Hematopoietic multipotent progenitor cell treated with erythropoietin and hydrocortisone succinate and interleukin-3 and kit ligand, for 15 days (in vitro differentiated cells): ENCODE measurements at regions not wholly inside any gene's neighbourhood (a gene's known extent, or its start where the extent isn't known, plus 50 kb on each side); places are given as distances from the start of the nearest gene placed in this dataset.
"Not testable (repeated sequence)": the region's sequence is repeated elsewhere in the genome, so short reads cannot be mapped to it uniquely, and the experiment has no call there.

ENCODE experiments used
- DNase-seq: peaks from one replicate; pipeline ENCODE4 v3.0.0-alpha.2; 2015; ENCODE audit warnings: low spot score

DNA sequence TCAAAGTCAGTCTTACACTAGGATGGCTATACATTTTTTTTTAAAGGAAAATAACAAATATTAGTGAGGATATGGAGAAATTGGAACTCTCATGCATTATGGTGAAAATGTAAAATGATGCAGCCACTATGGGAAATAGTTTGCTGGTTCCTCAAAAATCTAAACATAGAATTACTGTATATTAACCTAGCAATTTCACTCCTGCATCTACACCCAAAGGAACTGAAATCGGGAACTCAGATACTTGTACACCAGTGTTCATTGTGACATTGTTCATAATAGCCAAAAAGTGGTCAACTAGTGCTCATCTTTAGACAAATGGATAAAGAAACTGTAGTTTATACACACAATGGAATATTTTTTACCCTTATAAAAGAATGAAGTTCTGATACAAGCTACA is 110.7 kb downstream of the UTRN start:
- no peak for DNase-seq

DNA sequence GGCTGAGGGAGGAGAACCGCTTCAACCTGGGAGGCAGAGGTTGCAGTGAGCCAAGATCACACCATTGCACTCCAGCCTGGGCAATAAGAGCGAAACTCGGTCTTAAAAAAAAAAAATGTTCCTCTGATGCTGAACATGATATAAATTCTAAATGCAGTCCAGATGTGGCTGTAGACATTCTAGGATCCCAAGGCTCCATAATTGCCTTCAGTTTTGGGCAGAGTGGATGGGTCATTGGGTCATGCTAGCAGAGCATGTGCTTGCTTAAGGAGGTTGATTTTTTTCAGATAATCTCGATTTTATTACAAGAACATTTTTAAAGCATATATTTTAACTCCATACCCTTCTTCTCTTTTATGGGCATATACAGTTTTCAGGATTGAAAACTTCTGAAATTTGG is 112.0 kb downstream of the UTRN start:
- no peak for DNase-seq

DNA sequence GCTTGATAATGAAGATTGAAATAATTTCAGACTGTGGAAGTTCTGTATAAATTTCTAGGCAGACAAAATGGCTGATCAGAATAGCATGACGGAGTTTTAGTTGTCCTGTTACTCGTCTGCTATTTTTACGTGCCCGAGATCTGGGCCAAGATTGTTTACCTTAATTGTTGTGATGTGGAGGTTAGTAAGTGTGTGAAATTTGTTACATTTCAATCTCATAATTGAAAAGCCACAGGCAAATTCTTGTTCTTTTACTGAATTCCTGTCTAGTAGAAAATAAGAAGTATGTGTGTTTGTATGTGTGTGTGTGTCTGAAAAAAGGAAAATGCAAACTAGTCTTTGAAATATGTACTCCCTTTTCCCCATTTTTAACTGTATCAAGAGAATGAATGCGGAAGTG is 115.2 kb downstream of the UTRN start:
- no peak for DNase-seq

DNA sequence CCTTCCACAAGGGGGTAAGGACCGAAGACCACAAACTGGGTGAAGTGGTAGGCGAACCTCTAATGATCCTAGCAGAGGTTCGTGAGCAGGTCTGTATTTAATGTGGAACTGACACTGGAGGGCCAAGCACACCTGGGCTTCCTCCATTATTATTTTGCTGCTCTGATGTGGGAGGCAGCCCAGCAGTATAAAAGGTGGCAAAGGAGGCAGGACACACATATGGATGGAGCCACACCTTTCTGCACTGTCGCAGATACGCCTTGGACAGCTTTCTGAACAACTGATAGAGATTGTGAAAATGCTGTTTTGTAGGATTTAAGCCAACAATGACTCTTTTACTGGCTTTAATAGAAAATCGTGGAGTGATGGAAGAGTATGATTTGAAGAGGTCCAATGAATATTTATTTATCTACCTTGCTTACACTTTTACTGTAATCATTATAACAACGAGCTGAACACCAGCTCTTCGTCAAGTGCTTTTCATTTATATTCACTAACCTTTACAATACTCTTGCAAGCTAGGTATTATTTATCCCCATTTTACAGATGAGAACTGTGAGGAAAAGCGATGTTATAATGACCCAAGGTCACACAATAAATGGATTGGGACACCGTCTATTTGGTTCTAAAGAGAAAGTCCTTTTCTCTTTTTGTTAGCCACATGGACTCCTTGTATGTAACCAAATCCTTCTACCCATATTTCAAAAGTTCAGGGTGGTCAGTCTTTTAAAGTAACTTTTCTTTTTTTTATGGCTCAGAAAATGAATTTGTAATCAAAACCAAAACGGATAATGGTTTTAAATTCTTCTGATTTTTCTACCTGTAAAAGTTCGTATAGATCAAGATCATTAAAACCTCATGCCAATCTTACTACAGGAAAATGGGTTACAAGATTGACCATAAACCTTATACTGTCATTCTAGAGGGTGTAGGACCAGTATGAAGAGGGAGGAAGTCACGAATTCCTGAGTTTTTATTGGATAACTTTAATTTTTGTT is 116.9 kb downstream of the UTRN start:
- DNase-seq = no peak

DNA sequence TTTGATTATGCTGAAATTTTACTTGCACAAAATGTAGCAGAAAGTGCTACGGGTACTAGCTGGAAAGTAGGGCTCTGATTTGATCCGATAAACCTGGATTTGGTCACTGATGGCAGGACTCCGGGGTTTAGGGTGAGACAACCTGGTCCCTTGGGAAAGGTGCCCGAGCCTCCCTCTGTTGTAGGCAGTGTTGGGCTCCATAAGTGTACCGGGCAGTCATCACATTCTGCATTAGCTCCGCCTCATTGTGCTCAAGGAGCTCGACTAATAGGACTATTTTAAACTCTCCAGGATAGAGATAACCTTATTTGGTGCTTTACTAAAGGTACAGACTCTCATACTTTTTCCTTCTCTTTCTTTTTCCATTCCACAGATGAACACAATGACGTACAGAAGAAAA is 117.6 kb downstream of the UTRN start:
- no peak for DNase-seq

DNA sequence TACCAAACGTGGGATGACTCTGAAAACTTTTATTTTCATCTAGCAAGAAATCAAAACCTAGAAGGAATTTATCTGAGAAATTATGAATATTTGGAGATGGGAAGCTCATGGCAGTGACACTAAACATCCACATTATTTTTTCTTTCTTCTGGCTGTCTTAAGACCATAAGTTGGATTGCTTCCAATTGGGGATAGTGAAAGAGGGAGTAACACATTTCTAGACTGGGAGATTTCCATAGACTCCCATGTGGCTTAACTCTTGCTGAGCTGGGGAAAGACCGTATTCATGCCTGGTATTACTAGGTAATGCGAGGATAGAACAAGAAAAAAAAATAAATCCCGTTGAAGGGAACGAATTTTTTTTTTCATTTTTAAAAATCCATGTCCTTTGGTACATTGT is 120.0 kb downstream of the UTRN start:
- no peak for DNase-seq

DNA sequence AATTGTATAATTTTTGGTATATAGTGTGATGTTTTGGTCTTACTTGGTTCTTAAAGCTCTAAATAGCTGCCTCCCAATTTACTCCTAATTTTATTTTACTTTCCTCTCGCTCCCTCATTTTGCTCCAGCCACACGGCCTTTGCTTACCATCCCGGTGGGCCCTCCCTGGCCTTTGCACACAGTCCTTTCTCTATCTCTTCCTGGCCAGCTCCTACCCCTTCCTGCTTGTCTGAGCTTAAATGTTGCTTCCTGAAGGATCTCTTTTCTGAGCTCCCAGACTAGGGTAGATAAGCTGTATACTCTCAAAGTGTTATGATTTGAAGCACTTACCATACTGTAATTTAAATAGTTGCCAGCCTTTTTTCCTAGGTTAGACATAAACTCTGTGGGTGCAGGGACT is 121.7 kb downstream of the UTRN start:
- no peak for DNase-seq

DNA sequence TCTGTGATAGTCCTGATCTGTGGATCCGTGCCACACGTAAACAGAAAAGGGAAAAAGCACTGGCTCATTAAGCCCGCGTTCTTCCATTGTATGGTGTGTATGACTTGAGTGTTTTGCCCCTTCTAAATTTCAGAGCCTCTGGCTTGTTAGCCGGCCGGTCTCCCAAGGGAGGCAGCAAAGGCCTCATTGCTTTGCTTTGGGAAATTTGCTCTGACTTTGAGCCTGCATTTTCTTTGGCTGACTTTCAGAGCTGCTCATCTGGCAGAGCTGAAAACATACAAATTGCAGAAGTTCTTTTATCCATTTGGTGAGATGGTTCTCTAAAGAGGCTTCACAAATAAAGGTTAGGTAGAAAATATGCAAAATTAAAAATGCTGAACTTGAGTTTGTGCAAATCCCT is 123.0 kb downstream of the UTRN start:
- no peak for DNase-seq

DNA sequence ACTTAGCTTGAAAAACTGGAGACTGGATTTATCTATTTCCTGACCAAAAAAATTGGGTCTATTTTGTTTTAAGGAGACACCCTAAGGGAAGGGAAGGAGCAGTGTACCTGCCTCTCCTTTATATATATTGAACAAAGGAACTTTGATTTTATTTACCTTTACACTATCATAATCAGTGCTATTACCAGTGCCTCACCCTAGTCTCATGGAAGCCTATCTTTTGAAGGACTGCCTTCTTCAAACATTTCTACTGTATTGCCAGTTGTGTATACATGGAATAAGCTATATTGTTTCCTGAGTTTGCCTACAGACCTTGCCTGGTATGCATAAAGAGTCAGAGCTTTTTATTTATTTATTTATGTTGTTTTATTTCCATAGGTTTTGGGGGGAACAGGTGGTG is 124.9 kb downstream of the UTRN start:
- no peak for DNase-seq

DNA sequence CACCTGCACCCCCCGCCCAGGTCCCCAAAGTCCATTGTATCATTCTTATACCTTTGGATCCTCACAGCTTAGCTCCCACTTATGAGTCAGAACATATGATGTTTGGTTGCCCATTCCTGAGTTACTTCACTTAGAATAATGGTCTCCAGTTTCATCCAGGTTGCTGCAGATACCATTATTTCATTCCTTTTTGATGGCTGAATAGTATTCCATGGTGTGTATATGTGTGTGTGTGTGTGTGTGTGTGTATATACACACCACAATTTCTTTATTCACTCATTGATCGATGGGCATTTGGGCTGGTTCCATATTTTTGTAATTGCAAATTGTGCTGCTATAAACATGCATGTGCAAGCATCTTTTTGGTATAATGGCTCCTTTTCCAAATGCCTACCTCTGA is 125.4 kb downstream of the UTRN start:
- DNase-seq = not testable (repeated sequence)

DNA sequence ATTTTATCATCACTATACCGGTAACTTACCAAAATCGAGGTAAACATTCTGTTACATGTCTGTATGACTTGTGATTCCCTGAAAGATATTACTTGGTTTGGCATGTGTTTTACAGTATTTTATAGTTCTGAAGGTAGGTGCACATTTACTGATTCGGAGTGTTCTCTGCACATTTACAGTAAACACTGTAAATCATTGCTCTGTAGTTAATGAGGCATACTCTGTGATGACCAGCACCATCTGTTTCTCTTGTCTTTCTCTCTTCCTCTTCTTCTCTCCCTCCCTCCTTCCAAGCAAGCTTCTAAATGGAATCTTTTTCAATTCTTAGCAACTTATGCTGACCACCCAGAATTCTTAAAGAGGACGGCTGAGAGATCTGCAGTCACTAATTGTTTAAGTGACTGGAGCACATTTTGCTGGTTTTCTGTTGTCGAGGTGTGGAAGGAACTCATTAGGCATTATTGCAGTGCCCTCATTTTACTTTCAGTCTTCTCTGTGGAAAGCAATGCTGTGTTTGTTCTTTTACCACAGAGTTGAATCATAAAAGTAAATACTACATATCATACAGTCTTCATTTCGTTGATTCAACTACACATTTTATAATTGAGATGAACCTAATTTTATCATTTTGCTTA is 126.5 kb downstream of the UTRN start:
- DNase-seq = no peak

DNA sequence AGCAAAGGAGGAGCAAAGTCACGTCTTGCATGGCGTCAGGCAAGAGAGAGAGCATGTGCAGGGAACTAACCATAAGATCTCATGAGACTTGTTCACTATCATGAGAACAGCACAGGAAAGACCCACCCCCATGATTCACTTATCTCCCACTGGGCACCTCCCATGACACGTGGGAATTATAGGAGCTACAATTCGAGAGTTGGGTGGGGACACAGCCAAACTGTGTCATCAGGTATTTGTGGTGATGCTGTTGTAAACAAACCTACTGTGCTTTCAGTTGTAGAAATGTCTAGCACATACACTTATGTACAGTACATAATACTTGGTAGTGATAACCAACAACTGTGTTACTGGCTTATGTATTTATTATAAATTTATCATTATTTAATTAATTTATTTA is 128.3 kb downstream of the UTRN start:
- no peak for DNase-seq

DNA sequence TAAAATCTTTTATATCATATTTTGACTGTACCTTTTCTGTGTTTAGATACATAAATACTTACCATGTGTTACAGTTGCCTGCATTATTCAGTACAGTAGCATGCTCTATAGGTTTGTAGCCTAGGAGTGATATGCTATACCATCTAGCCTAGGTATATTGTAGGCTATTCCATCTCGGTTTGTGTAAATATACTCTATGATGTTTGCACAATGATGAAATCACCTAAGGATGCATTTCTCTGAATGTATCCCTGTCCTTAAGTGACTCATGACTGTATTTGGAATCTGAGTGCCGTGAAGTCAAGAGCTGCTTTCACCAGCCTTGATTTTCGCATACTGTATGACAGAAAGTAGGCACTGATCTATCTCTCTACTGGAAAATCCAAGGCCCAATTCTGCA is 129.9 kb downstream of the UTRN start:
- DNase-seq = no peak

DNA sequence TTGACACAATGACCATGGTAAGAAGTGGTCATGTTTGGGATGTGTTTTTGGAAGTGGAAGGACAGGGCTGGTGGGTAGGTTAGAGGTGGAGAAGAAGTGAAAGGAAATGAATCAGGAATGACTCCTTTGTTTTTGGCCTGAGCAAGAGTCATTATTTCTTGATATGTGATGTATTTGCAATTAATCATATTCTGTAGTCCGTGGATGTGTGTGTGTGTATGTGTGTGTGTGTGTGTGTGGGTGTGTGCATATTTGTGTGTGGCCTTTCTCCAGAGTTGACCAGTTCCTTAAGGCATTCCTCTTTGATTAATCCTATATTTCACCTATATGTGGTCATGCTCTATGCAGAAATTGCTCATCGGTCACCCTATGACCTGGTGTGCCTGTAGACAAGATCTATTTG is 130.7 kb downstream of the UTRN start:
- DNase-seq = no peak

DNA sequence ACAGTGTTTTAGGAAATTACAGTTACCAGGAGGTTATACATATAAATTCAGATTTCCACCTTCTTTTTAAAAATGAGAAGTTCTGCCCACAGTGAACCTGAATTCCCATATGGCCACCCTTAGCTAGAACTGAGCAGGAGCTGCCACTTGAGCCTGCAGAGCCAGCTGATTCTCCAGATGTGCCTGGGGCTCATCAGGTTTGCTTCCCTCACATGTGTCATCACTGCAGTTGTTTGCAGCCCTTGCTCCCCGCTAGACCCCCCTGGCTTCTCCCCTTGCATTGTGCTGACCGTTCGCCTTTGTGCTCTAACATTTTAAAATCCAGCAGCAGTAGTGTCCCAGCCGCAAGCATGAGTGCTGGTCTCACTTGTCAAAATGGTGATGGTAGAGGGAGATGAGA is 131.1 kb downstream of the UTRN start:
- DNase-seq = no peak

DNA sequence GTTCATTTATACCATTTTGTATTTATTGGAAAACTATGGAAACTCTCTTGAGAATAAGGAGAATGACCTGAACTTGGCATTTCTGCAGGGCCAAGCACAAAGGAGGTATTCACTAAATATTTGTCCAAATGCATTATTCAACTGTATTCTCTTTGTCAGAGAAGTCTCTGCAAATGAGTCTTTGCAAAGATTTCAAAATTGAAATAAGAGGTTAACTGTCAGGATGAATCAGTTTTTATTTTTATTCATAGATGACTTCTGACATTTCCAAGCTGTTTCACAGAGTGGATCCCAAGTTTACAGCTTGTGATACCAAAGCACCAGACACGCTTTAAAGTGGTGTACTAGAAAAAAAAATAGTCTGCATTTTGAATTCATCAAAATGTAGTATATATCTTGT is 131.6 kb downstream of the UTRN start:
- no peak for DNase-seq

DNA sequence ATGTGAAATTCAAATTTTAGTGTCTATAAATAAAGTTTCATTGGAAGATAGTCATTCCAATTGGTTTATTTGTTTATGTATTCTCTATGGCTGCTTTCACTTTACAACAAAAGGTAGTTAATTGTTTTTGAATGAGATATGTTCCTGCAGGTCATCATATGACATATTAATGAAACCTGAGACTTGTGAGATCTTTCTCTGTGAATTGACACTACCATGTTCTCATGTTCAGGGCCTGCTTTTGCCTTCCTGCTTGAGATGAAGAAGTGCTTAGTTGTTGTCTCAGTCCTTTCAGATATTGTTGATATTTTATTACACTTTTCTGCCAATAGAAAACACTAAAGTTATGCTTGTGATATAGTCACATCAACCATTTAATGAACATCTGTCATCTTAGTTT is 132.5 kb downstream of the UTRN start:
- no peak for DNase-seq

DNA sequence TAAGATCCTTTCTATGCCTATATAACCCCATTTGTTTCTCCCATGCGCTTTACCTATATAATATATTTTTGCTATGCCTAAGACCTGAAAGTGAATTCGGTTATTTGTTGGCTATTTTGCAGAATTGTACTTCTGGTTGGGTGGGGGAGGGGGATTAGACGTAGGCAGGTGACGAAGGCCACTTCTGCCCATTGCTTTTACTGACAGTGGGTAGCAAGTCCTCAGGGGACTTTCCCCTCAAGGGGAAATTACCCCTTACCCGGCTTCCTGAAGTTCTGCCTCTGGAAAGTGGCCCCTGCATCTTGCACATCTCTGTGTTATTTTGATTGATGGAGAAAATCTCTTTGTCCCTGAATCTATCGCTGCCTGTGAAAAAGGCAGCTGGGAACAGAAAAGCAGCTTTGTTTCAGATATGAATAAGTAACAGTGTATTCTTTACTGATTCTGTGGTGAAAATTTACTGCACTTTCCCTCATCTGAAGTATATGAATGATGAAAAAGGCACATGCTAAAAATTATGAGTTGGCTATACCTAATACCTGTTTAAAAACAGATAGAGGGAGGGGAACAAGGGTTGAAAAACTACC is 133.9 kb downstream of the UTRN start:
- no peak for DNase-seq

DNA sequence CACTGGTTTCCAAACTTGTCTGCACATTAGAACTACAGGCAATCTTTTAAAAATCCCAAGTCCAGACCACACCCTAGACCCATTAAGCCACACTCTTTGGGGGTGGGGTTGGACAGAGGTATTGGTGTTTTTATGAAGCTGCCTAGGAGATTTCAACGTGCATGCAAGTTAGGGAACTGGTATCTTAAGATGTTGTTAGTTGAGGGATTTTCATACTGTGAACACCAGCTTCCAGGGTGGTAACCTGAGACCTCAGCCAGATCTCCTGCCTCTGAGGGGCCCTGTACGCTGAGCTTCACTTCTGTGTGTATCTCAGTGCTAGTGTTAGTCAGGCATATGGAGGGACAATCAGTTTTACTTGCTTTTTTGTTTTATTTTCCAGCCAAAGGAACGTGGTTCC is 138.0 kb downstream of the UTRN start:
- no peak for DNase-seq

DNA sequence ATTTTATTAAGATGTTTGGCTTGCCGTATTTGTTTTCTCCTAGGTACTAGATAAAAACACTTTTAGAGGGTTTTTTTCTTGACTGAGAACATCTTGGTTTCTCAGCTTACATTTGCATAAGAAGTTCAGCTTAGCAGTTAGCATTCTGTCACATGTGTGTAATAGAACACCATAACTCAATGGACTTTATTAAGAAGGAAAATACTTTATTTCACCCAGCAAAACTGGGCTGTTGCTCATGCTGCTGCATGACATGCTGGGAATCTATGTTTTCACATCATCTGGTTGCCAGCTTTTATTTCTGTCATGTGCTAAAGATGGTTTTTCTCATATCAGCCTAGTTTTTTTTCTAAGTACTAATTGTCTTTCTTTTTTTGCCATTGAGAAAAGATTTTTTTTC is 144.6 kb downstream of the UTRN start:
- no peak for DNase-seq

DNA sequence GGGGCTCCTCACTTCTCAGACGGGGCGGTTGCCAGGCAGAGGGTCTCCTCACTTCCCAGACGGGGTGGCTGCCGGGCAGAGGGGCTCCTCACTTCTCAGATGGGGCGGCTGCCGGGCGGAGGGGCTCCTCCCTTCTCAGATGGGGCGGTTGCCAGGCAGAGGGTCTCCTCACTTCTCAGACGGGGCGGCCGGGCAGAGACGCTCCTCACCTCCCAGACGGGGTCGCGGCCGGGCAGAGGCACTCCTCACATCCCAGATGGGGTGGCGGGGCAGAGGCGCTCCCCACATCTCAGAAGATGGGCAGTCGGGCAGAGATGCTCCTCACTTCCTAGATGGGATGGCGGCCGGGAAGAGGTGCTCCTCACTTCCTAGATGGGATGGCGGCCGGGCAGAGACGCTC is 148.3 kb downstream of the UTRN start:
- not testable (repeated sequence) for DNase-seq

DNA sequence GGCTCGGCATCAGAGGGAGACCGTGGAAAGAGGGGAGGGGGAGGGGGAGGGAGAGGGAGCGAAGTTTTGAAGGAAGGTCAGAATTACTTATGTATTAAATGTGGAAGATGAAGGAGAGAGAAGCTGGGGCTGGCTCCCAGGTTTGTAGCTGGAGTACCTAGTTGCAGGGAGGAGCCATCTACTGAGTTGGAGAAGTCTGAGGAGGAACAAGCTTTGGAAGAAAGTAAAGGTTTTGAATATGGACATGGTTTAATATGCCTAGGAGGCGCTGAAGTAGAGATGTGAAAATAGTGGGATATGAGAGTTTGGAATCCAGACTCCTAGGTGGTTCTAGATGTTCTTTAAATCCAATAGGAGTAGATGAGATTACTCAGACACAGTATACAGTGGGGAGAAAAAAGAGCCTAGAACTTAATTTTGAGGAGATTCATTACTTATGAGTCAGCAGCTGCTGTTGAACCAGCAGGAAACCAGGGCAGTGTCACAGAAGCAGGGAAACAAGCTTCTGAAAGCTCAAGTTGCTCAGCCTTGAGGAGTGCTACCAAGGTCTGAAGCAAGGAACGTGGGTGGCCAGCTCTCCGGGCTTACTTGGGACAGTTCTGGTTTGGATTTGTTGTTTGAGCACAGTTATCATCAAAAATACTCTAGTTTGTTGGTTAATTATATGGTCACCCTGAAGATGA is 149.3 kb downstream of the UTRN start:
- no peak for DNase-seq
